ENCODE measurements at regions not wholly inside any gene's neighbourhood (a gene's known extent, or its start where the extent isn't known, plus 50 kb on each side); places are given as distances from the start of the nearest gene placed in this dataset.
"Not testable (repeated sequence)": the region's sequence is repeated elsewhere in the genome, so short reads cannot be mapped to it uniquely, and the experiment has no call there.

DNA sequence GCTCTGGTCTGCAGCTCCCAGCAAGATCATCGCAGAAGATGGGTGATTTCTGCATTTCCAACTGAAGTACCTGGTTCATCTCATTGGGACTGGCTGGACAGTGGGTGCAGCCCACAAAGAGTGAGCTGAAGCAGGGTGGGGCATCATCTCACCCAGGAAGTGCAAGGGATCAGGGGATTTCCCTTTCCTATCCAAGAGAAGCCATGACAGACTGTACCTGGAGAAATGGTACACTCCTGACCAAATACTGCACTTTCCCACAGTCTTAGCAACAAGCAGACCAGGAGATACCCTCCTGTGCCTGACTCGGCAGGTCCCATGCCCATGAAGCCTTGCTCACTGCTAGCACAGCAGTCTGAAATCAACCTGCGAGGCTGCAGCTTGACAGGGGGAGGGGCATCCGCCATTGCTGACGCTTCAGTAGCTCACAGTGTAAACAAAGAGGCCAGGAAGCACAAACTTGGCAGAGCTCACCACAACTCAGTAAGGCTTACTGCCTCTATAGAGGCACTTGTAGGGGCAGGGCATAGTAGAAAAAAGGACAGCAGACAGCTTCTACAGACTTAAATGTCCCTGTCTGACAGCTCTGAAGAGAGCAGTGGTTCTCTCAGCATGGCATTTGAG is 60.5 kb downstream of the AREG start:
- DNase-seq = peak; percentile 87

DNA sequence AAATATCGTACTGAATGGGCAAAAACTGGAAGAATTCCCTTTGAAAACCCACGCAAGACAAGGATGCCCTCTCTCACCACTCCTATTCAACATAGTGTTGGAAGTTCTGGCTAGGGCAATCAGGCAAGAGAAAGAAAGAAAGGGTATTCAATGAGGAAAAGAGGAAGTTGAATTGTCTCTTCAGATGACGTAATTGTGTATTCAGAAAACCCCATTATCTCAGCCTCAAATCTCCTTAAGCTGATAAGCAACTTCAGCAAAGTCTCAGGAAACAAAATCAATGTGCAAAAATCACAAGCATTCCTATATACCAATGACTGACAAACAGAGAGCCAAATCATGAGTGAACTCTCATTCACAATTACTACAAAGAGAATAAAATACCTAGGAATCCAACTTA is 64.4 kb downstream of the AREG start:
- not testable (repeated sequence) for DNase-seq

DNA sequence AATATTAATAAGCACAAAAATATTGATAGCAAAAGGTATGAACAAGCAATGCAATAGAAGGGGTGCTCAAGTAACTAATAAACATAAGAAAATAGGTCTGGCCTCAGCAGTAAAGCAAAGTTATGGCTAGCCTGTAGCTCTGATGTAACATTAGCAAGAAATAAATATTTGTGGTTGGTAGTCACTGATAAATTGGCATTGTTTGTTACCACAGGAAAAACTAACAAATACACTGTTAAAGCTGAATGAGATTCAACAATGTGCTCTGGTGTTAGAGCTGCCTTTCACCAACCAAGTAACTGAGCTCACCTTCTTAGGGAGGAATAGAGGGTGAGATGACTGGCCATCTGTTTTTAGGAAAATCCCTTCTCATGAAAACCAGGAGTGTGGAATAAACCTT is 71.4 kb downstream of the AREG start:
- no peak for DNase-seq

DNA sequence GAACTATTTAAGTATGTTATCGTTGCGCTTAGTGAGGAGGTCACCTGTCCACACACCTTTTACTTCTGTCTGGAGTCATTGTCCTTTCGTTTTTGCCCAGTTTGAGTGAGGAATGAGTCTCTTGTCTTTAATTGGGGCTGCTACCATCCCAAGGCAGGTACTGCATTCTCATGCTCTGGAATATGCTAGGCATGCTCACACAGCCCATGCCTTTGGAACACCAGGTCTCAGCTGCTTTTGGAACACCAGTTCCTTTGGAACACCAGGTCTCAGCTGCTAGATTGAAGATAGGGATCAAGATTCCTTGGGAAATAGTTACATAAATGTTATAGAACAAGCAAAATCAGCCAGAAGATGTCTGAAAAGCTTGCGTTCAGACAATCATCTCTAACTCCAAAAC is 73.1 kb downstream of the AREG start:
- DNase-seq = no peak

DNA sequence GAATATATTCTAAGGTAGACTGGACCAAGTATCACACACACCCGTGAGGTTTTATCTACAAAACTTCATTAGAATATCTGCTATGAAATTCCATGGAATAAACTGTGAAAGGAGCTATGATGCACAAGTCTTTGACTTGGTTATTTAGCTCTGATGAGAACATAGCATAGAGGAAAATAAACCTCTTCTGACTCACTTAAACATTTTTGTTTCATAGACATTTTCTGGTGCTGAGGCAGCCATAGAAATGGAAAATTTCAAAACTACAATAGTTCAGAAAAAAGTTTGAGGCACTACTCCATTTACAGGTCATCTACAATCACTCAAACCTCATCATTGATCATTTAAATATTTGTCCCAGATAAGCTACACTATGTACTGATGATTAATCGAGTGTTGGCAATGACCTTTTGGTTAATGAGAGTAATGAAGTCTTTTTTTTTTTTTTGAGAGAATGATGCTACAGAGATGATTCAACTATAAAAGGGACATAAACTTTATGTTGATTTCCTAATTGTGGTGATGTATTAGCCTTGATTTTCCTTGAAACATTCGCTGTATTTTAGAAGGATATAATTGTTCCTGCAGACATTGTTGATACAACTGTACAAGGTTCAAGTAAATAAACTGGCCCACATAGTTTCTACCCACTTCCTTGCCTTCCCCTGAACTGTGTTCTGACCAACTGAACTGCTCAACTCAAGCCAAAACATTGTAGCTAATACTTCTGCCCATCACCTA is 77.5 kb downstream of the AREG start:
- no peak for DNase-seq

DNA sequence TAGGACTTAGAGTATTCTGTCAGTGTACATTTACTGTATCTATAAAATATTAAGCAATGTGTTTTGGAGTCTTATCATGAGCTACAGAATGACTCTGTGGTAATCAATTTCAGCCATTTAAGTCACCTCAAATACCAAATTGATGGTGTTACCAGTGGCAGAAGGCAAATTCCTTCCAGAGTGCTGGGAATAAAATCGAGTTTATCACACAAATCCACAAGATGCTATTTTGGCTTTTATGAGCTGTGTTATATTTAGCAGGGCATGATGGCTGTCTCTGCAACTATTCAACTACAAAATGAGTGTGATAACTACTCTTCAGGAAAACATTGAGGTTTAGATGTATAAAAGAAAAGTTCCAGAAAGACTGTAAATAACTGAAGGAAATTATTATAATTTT is 78.2 kb downstream of the AREG start:
- no peak for DNase-seq

DNA sequence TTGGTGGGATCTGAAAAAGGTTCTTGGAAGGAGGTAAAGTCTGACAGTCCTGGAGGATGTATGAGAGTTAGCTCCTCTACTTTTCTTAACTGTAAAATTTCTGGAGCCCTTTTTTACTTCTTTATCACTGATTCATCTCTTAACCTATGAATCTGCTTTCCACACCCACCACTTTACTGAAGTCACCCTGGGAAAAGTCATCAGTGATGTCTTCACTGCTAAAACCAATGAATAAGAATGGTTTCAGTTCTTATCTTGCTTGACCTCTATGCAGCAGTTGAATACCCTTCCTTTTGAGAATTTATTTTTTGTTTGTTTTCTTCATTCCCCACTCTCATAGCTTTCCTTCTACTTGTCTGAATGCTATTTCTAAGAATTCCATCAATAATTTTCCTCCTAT is 80.0 kb downstream of the AREG start:
- DNase-seq = no peak

DNA sequence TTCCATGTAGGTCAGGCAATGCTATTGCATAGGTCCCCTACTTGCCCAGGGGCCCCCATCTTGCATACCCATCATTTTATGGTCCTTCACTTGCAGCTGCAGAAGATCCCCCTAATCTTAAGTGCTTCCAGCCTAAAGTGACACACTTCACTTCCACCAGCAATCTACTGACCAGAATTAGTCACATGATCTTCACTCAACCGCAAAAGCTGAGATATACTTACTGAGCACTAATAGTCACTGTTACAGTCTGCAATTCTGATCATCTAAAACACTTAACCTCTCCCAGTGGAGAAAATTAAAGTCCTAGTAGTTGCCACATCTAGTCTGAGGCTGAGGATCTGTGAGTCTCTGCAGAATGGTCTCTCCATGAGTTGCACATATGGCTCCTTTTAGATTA is 82.1 kb downstream of the AREG start:
- DNase-seq = no peak

DNA sequence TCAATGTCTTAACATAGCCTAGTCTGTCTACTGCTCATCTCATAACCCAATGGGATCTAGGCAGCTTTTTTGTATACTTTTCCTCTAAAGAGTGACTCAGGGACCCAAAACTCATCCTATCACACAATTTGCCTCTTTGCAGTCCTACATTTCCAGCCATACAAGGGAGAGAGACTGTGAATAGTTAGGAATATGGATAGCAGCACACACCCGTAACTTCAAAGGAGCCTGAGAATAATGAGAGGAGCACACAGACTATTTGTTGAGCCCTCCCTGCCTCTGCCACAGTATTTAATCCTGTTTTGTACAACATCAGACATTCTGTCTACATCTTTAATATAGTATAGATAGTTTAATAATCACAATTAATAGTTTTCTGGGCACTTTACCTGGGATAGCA is 83.2 kb downstream of the AREG start:
- no peak for DNase-seq

DNA sequence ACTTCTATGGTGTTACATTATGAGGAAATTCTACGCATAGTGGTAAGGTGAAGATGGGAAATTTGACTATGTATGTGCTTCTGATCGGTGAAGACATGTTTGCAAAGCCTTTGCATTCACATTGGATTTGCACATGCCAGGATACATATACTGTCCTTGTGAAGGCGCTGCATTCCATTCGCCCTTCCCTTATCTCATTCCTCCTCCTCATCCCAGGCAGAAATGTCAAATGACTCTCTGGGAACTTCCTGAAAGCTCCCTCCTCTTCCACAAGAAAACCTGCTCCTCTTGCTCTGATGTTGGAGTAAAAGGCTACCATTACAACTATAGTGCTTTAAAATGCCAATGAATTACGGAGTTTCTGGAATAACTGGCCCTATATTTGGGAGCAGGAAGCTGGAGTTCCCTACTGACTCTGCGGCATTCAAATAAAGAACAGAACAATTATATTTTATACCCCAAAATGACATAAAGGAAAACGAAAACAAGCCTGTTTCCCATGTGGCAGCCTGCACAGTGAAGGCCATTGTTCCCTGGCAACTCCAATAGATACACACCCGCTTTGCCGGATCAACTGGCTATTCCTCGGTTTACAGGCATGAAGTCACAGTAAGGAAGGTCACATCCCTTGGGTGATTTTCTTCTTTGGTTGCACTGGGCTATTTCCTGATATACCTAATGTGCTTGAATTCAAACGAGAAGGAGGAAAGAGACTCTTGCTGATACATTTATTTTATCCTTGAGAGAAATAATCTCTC is 84.5 kb downstream of the AREG start:
- no peak for DNase-seq

DNA sequence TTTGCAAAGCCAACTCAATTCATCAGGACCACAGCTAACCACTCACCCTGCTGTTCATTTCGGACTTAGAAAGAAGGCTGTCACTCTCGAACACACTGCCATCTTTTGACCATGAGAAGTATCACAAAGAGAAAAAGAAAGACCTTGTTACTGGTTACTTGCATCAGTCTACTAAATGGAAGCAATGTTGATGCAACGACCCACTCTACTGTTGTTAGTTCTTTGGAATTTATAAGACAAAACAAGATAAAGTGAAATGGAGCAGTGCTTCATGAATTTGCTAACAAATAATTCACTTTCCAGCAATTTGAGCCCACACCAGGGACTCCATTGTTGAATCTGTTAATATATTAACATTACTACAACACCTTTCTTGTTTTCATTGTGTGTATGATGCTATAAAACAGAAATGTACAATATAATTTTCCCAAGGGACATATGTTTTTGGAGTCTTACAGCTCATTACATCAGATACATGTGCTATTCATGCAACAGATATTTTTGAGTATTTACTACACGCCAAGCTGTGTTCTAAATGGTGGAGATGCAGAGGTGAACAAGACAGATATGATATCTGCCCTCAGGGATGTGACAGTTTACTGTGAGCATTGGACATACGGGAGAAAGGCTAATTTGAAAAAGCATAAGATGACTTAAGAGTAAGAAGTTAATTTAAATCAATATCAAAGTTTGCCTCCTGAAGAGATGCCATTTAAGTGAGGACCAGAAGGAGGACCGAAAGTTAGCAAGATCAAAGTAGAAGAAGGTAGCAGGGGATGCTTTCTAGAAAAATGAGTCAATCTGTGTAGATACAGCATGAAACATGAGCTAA is 87.2 kb downstream of the AREG start:
- peak; percentile 58 for DNase-seq

DNA sequence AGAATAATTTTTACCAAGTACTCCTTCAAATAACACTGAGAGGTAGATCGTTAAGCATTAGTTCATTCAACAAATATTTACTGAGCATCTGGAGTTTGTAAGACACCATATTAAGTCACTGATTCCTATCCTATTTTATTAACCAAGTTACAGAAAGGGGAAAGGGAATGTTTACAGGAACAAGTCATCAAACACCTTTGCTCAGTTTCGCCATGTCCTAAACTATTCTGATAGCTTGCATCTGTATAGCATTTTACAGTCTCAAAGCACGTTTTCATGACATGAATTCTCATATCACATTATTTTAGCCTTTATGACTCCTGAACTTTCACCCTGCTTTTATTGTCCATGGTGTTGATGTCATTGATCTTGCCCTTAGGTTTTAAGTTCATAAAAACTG is 89.2 kb downstream of the AREG start:
- DNase-seq = no peak

DNA sequence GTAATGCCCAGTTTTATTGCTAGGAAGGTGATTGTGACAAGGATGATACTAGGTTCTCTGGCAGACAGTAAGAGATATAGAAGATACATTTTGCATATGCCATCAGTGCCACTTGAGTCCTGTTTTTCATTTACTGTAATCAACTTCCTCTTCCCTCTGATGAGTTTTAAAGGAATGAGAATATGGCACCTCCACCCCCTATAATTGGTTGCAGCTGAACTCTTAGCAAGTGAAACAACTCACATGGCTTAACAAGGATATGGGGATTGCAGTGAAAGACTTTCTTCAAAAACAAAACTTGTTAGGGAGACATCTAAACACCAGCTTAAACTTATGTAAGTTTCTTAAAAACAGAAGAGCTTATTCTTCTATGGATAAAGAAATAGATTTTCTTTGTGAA is 90.0 kb downstream of the AREG start:
- no peak for DNase-seq

DNA sequence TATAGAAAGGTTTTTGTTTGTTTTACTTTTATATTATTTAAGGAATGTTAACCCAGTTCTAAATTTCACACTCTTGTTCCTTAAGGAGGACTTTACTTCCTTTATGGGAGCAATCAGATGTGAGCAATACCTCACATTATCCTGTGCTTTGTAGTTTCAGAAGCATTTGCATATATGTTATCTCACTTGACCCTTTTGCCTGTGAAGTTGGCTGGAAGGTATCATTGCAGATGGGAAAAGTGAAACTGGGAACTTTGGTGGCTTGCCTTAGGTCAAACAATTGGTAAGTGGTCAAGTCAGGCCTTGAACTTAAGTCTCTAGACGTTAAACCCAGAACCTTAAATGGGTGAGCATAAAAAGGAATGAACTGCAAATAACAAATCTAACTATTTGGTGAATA is 90.6 kb downstream of the AREG start:
- no peak for DNase-seq

DNA sequence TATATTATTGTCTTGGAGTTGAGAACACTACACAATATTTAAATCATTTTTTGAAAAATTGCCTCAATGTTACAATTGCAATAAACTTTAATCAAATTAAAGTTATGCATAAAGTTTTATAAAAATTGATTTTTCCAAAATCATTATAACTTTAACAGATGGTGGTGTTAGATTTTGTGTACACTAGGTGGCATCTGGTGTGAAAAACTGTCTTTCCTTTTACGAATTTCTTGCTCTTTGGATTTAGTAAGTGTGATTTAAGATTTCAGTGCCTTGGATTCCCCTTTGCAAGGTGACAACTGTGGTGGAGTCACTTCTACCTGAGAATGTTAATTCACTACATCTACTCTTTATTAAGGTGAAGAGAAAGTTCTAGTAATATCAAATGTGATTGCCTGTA is 91.6 kb downstream of the AREG start:
- no peak for DNase-seq

DNA sequence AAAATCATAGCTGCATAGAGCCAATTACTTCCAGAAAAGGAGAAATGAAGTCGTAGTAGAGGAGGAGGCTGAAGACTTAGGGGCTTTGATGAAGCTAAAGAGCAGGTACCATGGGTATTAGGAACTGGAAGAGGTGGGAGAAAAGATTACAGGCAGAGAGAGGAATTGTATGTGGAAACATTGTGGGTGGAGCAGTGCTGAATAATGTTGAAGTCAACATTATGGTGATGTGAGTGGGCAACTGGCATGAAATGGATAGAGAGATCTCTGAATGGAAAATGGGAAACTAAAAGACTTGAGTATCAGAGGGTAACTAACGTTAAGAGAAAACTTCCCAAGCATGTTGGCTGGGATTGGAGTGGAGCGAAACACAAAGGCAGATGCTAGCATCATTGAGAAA is 92.5 kb downstream of the AREG start:
- no peak for DNase-seq

DNA sequence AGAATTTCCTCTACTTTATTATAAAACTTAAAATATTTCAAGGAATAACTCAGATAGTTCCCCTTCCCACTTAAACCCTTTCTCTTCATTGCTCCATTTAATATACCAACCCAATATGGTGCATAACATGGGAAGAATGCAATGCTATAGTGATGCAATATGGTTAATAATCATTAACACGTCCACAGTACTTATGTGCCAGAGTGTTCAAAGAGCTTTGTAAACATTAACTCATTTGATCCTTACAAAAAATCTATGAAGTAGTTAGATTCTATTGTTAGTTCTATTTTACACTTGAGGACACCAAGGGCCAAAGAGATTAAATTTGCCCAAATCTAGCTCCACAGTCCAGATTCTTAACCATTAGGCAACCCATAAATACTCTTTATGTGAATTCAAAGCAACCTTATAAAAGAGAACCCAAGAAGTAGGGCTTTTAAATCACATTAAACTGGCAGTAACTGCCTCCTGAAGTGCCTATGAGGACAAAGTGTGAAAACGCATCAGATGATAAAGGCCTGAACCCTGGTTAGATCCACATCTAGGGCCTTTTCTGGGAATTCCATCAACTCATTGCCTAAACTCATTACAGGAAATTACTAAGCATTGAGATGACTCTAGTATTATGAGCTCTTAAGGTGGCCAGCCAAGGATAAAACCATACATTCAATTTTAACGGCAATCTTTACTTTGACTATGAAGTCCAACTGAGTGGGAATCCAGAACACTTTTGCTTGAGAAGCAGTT is 94.3 kb downstream of the AREG start:
- no peak for DNase-seq

DNA sequence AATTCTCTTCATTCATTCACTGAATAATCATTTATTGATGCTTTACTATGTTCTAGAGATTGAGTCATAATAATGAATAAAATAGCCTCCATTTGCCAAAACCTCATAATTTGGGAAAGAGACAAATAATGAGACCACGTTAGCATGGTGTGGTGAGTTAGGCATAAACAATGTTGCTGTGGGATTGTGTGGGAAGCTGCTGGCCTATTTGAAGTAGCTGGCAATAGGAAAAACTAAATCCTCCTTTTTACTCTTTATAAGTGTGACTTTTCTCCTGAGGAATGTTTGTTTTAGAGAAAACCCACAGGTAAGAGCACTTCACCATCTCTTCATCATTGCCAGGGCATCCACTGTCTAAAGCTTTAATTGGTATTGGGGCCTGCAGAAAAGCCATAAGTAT is 95.3 kb downstream of the AREG start:
- no peak for DNase-seq

DNA sequence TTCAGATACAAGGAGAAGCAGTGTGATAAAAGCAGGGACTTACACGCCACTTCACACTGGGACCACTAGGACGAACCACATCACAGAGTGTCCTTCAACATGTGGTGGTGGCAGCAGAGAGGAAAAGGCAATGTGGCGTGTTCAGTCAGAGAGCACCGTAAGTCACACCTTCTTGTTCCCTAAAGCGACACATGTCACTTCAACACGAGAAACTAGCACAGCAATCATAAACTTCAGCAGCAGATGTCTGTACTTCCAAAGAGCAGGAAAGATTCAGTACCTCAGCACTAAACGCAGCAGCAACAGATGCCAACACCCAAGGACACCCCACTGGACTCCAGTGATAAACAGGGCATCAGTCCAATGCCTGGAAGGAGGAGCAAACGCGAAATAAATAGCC is 96.7 kb downstream of the AREG start:
- DNase-seq = no peak

DNA sequence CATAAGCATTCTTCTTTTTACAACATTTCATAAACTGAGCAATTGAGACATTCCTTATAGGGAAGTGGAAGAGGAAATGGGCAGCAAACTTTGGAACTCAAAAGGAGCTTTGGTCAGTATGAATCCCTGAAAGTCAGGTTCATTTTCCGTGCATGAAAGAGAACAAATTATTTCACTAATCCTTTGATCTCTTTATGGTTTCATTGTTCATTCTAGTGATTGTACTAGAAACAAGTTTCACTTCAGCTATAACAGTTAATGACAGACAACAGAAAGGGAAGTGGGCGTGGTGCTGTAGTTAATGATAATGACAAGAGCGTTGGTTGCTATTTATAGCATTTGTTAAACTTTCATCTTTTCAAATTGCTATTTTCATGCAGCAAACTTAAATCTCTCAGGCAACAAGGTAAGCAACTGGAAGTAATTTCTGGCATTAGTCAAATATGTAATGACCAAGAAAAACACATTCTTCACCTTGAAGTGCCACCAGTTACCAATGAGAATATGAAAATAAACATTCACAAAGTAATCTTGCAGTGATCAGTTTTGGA is 98.4 kb downstream of the AREG start:
- peak; percentile 68 for DNase-seq

DNA sequence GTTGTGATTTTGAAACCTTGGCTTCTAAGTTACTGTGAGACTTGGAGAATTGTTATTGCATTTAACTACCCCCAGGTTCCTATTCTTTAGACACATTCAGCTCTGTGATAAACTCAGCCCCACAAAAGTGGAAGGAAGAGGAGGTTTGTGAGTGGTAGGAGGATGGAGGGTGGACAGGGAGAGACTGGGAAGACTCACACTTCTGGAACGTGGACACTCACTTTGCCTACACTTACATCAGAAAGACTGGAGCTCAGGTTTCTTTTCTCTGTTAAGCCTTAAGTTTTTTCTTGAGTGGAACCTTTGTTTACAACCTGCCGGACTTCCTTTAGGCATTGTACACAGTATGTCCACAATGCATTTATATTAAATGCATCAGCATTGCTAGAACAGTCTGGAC is 99.0 kb downstream of the AREG start:
- DNase-seq = no peak

DNA sequence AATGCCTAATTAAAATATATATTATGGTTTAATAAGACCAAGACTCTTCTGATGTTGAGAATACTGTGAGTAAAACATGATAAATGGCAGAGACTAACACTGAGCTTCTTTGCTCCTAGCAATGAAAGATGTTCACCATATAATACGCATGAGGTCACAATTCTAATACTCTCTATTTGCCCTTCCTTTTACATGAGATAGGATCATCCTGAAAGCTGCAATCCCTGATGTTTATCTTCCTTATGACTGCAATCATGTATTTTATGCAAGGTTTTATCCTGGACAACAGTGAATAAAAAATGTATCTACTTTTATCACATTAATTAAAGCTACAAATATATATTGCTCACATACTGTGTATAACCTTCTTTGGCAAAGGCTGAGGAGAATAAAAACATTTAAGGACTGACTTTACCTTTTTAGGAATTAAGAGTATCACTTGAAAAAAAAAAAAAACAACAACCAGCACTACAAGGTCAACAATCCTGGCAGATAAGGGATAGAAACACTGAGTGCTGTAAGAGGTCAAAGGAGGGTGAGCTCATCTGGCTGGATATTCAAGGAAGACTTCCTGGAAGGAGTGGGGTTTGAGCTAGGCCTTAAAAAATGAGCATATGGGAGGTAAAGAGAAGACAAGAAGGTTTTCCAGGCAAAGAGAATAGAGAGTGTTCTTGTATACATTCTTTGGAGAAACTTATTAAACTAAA is 99.9 kb downstream of the AREG start:
- no peak for DNase-seq
